ENCODE measurements at regions not wholly inside any gene's neighbourhood (a gene's known extent, or its start where the extent isn't known, plus 50 kb on each side); places are given as distances from the start of the nearest gene placed in this dataset.

DNA sequence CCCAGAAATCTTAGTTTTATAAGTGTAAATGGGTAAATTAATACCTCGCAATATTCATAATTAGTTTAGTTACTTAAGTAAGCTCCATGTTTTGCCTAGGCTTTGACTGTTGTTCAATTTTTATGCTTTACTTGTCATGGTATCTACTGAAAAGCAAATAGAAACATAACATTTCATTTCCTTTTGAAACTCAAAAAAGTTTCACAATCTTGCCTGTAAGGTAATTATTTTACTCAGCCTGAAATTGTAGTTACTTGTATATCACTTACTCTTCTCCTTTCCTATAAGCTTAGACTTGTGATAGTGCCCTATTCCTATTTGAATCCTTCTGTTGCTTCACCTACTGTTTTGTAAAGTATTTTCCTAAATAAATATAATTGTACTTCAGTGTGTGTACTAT is 914.4 kb upstream of the COX7C start:
- DNase-seq (ENCODE audit: low spot score) (no peak), ATAC-seq (ENCODE audit: insufficient number of reproducible peaks, low FRiP score, low read depth) (no peak)
- Histone ChIP-seq H3K4me3 (no peak overlapping the region), H3K9me3 (no peaks in the 10 kb centered on the region), H3K27ac (no peak overlapping the region), H3K36me3 (no peaks in the 10 kb centered on the region), H3K27me3 (replicated peaks; ENCODE audit: insufficient read depth) (no peaks in the 10 kb centered on the region), H3K4me1 (ENCODE audit: control insufficient read depth in 1 of 2, low read depth in 2 of 2) (no peaks in the 10 kb centered on the region)
- TF ChIP-seq, protein P1, sequence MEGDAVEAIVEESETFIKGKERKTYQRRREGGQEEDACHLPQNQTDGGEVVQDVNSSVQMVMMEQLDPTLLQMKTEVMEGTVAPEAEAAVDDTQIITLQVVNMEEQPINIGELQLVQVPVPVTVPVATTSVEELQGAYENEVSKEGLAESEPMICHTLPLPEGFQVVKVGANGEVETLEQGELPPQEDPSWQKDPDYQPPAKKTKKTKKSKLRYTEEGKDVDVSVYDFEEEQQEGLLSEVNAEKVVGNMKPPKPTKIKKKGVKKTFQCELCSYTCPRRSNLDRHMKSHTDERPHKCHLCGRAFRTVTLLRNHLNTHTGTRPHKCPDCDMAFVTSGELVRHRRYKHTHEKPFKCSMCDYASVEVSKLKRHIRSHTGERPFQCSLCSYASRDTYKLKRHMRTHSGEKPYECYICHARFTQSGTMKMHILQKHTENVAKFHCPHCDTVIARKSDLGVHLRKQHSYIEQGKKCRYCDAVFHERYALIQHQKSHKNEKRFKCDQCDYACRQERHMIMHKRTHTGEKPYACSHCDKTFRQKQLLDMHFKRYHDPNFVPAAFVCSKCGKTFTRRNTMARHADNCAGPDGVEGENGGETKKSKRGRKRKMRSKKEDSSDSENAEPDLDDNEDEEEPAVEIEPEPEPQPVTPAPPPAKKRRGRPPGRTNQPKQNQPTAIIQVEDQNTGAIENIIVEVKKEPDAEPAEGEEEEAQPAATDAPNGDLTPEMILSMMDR (IDR thresholded peaks at IDR 0.05): no peak

DNA sequence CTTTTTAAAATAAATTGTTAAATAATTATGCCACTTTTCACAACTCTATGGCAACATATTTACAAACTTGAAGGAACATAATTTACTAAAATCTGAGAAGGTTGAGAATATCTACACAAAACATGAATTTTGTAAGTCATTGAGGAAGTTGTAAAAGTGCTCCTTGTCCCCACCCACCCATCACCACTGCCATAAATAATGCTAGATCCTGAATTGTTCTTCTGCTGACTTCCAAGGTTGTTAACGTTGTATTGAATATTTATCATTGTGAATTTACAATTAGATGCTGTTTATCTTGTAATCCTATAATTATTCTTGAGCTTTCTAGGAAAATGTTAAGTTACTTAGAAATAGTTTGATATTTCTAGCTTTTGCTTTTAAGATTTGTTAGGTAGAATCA is 908.0 kb upstream of the COX7C start:
- ATAC-seq (ENCODE audit: insufficient number of reproducible peaks, low FRiP score, low read depth): no peak
- TF ChIP-seq, protein P1 (IDR thresholded peaks at IDR 0.05): no peak
- no peaks in the 10 kb centered on the region for H3K9me3 ChIP-seq
- H3K27ac ChIP-seq: no peak overlapping the region
- no peaks in the 10 kb centered on the region for H3K36me3 ChIP-seq
- no peaks in the 10 kb centered on the region for H3K27me3 ChIP-seq (replicated peaks; ENCODE audit: insufficient read depth)
- no peak overlapping the region for H3K4me3 ChIP-seq
- no peak for DNase-seq (ENCODE audit: low spot score)
- no peaks in the 10 kb centered on the region for H3K4me1 ChIP-seq (ENCODE audit: control insufficient read depth in 1 of 2, low read depth in 2 of 2)

DNA sequence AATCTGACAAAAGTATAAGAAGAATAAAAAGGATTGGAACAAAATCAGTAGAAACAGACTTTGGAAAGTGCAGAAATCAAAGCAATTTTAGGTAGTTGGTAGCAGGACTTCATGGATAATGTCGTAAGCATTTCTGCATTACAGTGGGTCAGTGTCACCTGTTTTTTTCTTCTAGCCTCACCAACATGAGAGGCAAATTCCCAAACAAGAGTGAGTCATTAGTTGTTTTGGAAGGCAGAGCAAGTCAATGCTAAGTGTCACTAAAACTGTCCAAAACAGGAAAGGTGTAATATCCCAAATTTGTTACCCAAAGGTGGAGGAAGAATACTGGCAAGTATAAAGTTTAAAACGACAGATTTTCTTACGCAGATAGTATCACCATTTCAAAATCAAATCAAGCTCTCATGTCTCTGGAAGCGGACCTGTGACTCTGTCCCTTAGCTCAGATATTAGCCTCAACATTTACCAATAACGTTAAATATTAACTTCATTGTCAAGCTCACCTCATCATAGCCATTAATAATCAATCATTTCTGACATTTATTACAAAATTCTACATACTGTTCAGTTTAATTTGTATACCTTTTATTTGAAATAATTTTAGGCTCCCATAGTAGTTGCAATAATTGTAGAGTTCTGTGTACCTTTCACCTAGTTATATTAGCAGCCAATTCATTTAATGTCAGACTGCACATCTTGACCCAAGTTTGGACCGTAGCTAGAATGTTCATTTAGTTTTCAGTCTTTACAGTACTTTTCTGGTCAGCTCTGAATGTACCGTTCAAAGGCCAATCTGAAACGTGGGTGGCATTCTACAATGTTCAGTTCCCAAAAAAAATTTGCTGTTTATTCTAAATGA is 901.2 kb upstream of the COX7C start:
- Histone ChIP-seq H3K27me3 (replicated peaks; ENCODE audit: insufficient read depth) (no peaks in the 10 kb centered on the region), H3K36me3 (no peaks in the 10 kb centered on the region), H3K9me3 (no peaks in the 10 kb centered on the region), H3K27ac (no peak overlapping the region), H3K4me3 (no peak overlapping the region), H3K4me1 (ENCODE audit: control insufficient read depth in 1 of 2, low read depth in 2 of 2) (no peaks in the 10 kb centered on the region)
- DNase-seq (ENCODE audit: low spot score): no peak
- no peak for ATAC-seq (ENCODE audit: insufficient number of reproducible peaks, low FRiP score, low read depth)
- TF ChIP-seq, protein P1 (IDR thresholded peaks at IDR 0.05): no peak

DNA sequence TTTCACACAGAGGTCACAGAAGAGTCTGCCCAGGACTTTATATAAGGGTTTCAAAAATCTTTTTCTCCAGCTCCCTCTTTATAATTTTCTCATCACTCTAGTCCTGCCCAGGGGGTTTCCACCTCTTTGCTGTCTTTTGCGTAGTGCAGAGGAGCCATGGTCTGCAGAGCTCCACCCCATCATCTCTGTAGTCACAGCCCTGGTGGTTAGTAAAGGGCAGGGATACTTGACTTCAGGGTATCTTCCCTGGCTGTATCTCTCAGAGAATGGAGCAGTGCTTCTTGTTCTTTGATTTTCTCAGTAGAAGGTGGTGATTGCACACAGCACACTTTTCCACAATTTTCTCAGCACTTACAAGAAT is 900.6 kb upstream of the COX7C start:
- Histone ChIP-seq H3K36me3 (no peaks in the 10 kb centered on the region), H3K9me3 (no peaks in the 10 kb centered on the region), H3K27me3 (replicated peaks; ENCODE audit: insufficient read depth) (no peaks in the 10 kb centered on the region), H3K4me1 (ENCODE audit: control insufficient read depth in 1 of 2, low read depth in 2 of 2) (no peaks in the 10 kb centered on the region), H3K27ac (no peak overlapping the region), H3K4me3 (no peak overlapping the region)
- ATAC-seq (ENCODE audit: insufficient number of reproducible peaks, low FRiP score, low read depth) (no peak), DNase-seq (ENCODE audit: low spot score) (no peak)
- TF ChIP-seq, protein P1 (IDR thresholded peaks at IDR 0.05): no peak

DNA sequence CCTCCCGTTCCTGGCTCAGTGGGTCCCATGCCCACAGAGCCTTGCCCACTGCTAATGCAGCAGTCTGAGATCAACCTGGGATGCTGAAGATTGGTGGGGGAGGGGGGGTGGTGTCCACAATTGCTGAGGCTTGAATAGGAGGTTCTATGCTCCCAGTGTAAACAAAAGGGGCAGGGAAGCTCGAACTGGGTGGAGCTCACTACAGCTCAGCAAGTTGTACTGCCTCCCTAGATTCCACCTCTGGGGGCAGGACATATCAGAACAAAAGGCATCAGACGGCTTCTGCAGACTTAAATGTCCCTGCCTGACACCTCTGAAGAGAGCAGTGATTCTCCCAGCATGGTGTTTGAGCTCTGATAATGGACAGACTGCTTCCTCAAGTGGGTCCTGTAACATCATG is 885.6 kb upstream of the COX7C start:
- TF ChIP-seq, protein P1 (IDR thresholded peaks at IDR 0.05): no peak
- Histone ChIP-seq H3K4me1 (ENCODE audit: control insufficient read depth in 1 of 2, low read depth in 2 of 2) (no peaks in the 10 kb centered on the region), H3K27me3 (replicated peaks; ENCODE audit: insufficient read depth) (no peaks in the 10 kb centered on the region), H3K27ac (no peak overlapping the region), H3K9me3 (no peaks in the 10 kb centered on the region), H3K36me3 (no peaks in the 10 kb centered on the region), H3K4me3 (no peak overlapping the region)
- DNase-seq (ENCODE audit: low spot score) (no peak), ATAC-seq (ENCODE audit: insufficient number of reproducible peaks, low FRiP score, low read depth) (no peak)
